ENCODE measurements at regions not wholly inside any gene's neighbourhood (a gene's known extent, or its start where the extent isn't known, plus 50 kb on each side); places are given as distances from the start of the nearest gene placed in this dataset.

GRCh38 chr9:12933957-12934356, 159.1 kb downstream of the LURAP1L start:
- H3K4me1 ChIP-seq (ENCODE audit: insufficient read depth, low read length, poor library complexity, severe bottlenecking): peaks cover 9% of the 10 kb centered on the region
- ChIA-PET POLR2A (ENCODE audit: low non-redundant PET) (no interaction called here), CTCF (no interaction called here)
- no peak for DNase-seq (ENCODE audit: low spot score)
- no peaks in the 10 kb centered on the region for H3K27me3 ChIP-seq (replicated peaks; ENCODE audit: insufficient read depth, low read depth, low read length, poor library complexity)
- intact Hi-C loops (cut with micrococcal nuclease; ENCODE audit: unreplicated experiment): no loop called here
- no peaks in the 10 kb centered on the region for H3K9me3 ChIP-seq (ENCODE audit: low read depth, low read length, poor library complexity, severe bottlenecking)
- no peak overlapping the region for H3K27ac ChIP-seq (ENCODE audit: low read depth, low read length, poor library complexity, severe bottlenecking)
- no peaks in the 10 kb centered on the region for H3K36me3 ChIP-seq (ENCODE audit: insufficient read depth, low read length, poor library complexity, severe bottlenecking)
- no TSS peak for BruUV-seq (replicated peaks)
- no peak overlapping the region for H3K4me3 ChIP-seq (ENCODE audit: low read depth, low read length, poor library complexity, severe bottlenecking)
- TF ChIP-seq EZH2 (IDR thresholded peaks at IDR 0.05; ENCODE audit: borderline replicate concordance, low read depth, low read length, poor library complexity, severe bottlenecking): no peak
- no peak for TF ChIP-seq CTCF (conservative IDR thresholded peaks at IDR 0.05; ENCODE audit: low read depth, low read length)

GRCh38 chr9:12934545-12935272, 159.9 kb downstream of the LURAP1L start:
- Histone ChIP-seq H3K4me3 (ENCODE audit: low read depth, low read length, poor library complexity, severe bottlenecking) (no peak overlapping the region), H3K27me3 (replicated peaks; ENCODE audit: insufficient read depth, low read depth, low read length, poor library complexity) (no peaks in the 10 kb centered on the region), H3K27ac (ENCODE audit: low read depth, low read length, poor library complexity, severe bottlenecking) (no peak overlapping the region), H3K36me3 (ENCODE audit: insufficient read depth, low read length, poor library complexity, severe bottlenecking) (no peaks in the 10 kb centered on the region), H3K9me3 (ENCODE audit: low read depth, low read length, poor library complexity, severe bottlenecking) (no peaks in the 10 kb centered on the region), H3K4me1 (ENCODE audit: insufficient read depth, low read length, poor library complexity, severe bottlenecking) (peaks cover 9% of the 10 kb centered on the region)
- TF ChIP-seq CTCF (conservative IDR thresholded peaks at IDR 0.05; ENCODE audit: low read depth, low read length): no peak
- TF ChIP-seq EZH2 (IDR thresholded peaks at IDR 0.05; ENCODE audit: borderline replicate concordance, low read depth, low read length, poor library complexity, severe bottlenecking): no peak
- peak; percentile 50 for DNase-seq (ENCODE audit: low spot score)
- no TSS peak for BruUV-seq (replicated peaks)
- ChIA-PET POLR2A (ENCODE audit: low non-redundant PET) (interaction anchor here (0.7 kb wide), 1 partner anchor 1028 kb away, joined by 3 read pairs; no protein-coding TSS in a partner anchor), CTCF (no interaction called here)
- intact Hi-C loops (cut with micrococcal nuclease; ENCODE audit: unreplicated experiment): no loop called here

DNA sequence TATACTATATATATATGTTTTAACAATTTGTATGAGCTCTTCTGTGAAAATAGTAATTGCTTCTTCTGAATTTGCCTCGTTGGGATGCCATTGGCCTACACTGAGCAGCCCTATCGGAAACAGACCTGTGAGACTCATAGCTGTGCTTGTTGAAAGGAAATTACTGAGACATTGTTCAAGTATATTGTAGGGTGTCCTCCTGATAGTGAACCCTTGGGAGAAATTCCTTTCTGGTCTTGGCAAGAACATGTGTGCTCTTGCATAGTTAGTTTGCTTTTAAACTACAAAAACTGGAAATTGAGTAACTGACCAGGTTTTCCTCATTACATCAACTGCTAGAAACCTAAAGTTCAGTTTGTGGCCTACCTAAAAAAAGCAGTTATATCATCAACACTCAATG, 160.9 kb downstream of the LURAP1L start:
- no peak for TF ChIP-seq EZH2 (IDR thresholded peaks at IDR 0.05; ENCODE audit: borderline replicate concordance, low read depth, low read length, poor library complexity, severe bottlenecking)
- no peak for TF ChIP-seq CTCF (conservative IDR thresholded peaks at IDR 0.05; ENCODE audit: low read depth, low read length)
- peak; percentile 21 for DNase-seq (ENCODE audit: low spot score)
- BruUV-seq (replicated peaks): no TSS peak
- no peaks in the 10 kb centered on the region for H3K9me3 ChIP-seq (ENCODE audit: low read depth, low read length, poor library complexity, severe bottlenecking)
- intact Hi-C loops (cut with micrococcal nuclease; ENCODE audit: unreplicated experiment): no loop called here
- POLR2A ChIA-PET (ENCODE audit: low non-redundant PET): interaction anchor here (0.7 kb wide), 1 partner anchor 1027 kb away, joined by 3 read pairs; no protein-coding TSS in a partner anchor
- H3K4me1 ChIP-seq (ENCODE audit: insufficient read depth, low read length, poor library complexity, severe bottlenecking): peaks cover 9% of the 10 kb centered on the region
- no peaks in the 10 kb centered on the region for H3K27me3 ChIP-seq (replicated peaks; ENCODE audit: insufficient read depth, low read depth, low read length, poor library complexity)
- CTCF ChIA-PET: no interaction called here
- no peak overlapping the region for H3K4me3 ChIP-seq (ENCODE audit: low read depth, low read length, poor library complexity, severe bottlenecking)
- H3K27ac ChIP-seq (ENCODE audit: low read depth, low read length, poor library complexity, severe bottlenecking): no peak overlapping the region
- no peaks in the 10 kb centered on the region for H3K36me3 ChIP-seq (ENCODE audit: insufficient read depth, low read length, poor library complexity, severe bottlenecking)

All from A673 (cell line).